ENCODE measurements at regions not wholly inside any gene's neighbourhood (a gene's known extent, or its start where the extent isn't known, plus 50 kb on each side); places are given as distances from the start of the nearest gene placed in this dataset.

GRCh38 chr12:43066471-43066870 lies 476.9 kb upstream of the PRICKLE1 start:
- TF ChIP-seq EP300 (IDR thresholded peaks at IDR 0.05) (no peak), CTCF (IDR thresholded peaks at IDR 0.05) (no peak), POLR2A (IDR thresholded peaks at IDR 0.05) (no peak)

Measured in tibial nerve (tissue), 4 donors.